ENCODE measurements at regions not wholly inside any gene's neighbourhood (a gene's known extent, or its start where the extent isn't known, plus 50 kb on each side); places are given as distances from the start of the nearest gene placed in this dataset.
"Not testable (repeated sequence)": the region's sequence is repeated elsewhere in the genome, so short reads cannot be mapped to it uniquely, and the experiment has no call there.

- no peak overlapping the region for H3K27ac ChIP-seq (ENCODE audit: poor library complexity, severe bottlenecking)
- H3K27me3 ChIP-seq (ENCODE audit: insufficient read depth, poor library complexity, severe bottlenecking), result no peaks in the 10 kb centered on the region
- no peak overlapping the region for H3K4me3 ChIP-seq (ENCODE audit: severe bottlenecking)
- H3K36me3 ChIP-seq (ENCODE audit: low read depth), result no peaks in the 10 kb centered on the region
- peak; percentile 36; the same call in 1 of the 3 replicates for ATAC-seq (ENCODE audit: low read depth)
- H3K9me3 ChIP-seq (ENCODE audit: severe bottlenecking), result no peaks in the 10 kb centered on the region
- H3K4me1 ChIP-seq (ENCODE audit: insufficient read depth, poor library complexity, severe bottlenecking), result peaks cover 7% of the 10 kb centered on the region
- TF ChIP-seq CTCF (IDR thresholded peaks at IDR 0.05; ENCODE audit: poor library complexity, severe bottlenecking), result no peak
- DNase-seq (ENCODE audit: low spot score), result no peak
These were observed 218.5 kb upstream of the ANKRD50 start for GRCh38 chr4:124931050-124931449.

DNA sequence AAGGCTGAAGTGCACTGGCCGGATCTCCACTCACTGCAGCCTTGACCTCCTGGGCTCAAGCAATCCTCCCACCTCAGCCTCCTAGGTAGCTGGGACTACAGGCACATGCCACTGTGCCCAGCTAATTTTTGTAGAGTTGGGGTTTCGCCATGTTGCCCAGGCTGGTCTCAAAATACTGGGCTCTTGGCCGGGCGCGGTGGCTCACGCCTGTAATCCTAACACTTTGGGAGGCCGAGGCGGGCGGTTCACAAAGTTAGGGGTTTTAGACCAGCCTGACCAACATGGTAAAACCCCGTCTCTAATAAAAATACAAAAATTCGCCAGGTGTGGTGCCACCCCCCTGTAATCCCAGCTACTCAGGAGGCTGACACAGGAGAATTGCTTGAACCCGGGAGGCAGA is 210.2 kb upstream of the ANKRD50 start:
- ATAC-seq (ENCODE audit: low read depth), result not testable (repeated sequence)

GRCh38 chr4:124918559-124919122 is 206.1 kb upstream of the ANKRD50 start:
- TF ChIP-seq CTCF (IDR thresholded peaks at IDR 0.05; ENCODE audit: poor library complexity, severe bottlenecking), result no peak
- no peak overlapping the region for H3K27ac ChIP-seq (ENCODE audit: poor library complexity, severe bottlenecking)
- H3K9me3 ChIP-seq (ENCODE audit: severe bottlenecking), result peaks cover 5% of the 10 kb centered on the region
- H3K4me3 ChIP-seq (ENCODE audit: severe bottlenecking), result no peak overlapping the region
- ATAC-seq (ENCODE audit: low read depth), result no peak
- no peaks in the 10 kb centered on the region for H3K27me3 ChIP-seq (ENCODE audit: insufficient read depth, poor library complexity, severe bottlenecking)
- no peak for DNase-seq (ENCODE audit: low spot score)
- no peaks in the 10 kb centered on the region for H3K4me1 ChIP-seq (ENCODE audit: insufficient read depth, poor library complexity, severe bottlenecking)
- no peaks in the 10 kb centered on the region for H3K36me3 ChIP-seq (ENCODE audit: low read depth)

More for the DNA sequence above, 210.2 kb upstream of the ANKRD50 start:
- not testable (repeated sequence) for H3K27me3 ChIP-seq (ENCODE audit: insufficient read depth, poor library complexity, severe bottlenecking); H3K4me1 ChIP-seq (ENCODE audit: insufficient read depth, poor library complexity, severe bottlenecking); H3K27ac ChIP-seq (ENCODE audit: poor library complexity, severe bottlenecking); H3K9me3 ChIP-seq (ENCODE audit: severe bottlenecking); DNase-seq (ENCODE audit: low spot score); H3K36me3 ChIP-seq (ENCODE audit: low read depth); H3K4me3 ChIP-seq (ENCODE audit: severe bottlenecking)

DNA sequence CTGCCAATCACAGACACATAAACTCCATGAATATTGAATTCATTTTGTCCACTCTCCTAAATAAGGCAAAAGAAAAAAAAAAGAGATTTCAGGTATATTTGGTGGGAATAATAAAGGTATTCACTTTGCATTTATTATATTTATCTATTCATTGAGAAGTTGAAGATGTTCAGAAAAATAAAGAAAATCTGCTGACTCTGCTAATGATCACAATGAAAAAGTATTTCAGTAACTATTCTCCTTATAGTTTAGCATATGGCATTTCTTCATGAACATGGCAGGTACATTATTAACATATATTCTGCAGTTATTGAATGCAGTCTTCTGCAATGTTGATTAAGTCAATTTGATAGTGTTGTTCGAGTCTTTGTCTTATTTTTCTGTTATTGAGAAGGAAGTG is 202.5 kb upstream of the ANKRD50 start:
- DNase-seq (ENCODE audit: low spot score) (no peak), ATAC-seq (ENCODE audit: low read depth) (no peak)
- Histone ChIP-seq H3K4me3 (ENCODE audit: severe bottlenecking) (no peak overlapping the region), H3K27ac (ENCODE audit: poor library complexity, severe bottlenecking) (no peak overlapping the region), H3K36me3 (ENCODE audit: low read depth) (no peaks in the 10 kb centered on the region), H3K9me3 (ENCODE audit: severe bottlenecking) (peaks cover 16% of the 10 kb centered on the region), H3K4me1 (ENCODE audit: insufficient read depth, poor library complexity, severe bottlenecking) (no peaks in the 10 kb centered on the region), H3K27me3 (ENCODE audit: insufficient read depth, poor library complexity, severe bottlenecking) (no peaks in the 10 kb centered on the region)
- TF ChIP-seq CTCF (IDR thresholded peaks at IDR 0.05; ENCODE audit: poor library complexity, severe bottlenecking), result no peak

DNA sequence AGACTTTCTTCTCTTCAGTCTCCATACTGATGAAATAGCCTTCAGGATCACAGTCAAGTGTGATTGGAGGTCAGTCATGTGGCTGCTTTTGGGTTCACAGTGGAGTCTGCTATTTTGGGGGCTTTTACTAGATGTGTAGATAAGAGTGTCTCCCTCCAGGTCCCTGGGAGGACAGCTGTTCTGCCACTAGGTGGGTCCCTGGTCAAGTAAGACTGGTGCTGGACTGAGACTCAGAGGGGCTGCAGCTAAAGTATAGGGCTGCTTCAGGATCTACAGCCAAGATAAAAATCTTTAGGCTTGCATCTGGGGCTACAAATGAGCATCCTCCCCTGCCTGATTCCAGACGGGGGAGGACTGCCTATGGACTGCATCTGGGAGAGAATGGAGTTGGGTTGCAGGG is 200.7 kb upstream of the ANKRD50 start:
- Histone ChIP-seq H3K4me3 (ENCODE audit: severe bottlenecking) (no peak overlapping the region), H3K27ac (ENCODE audit: poor library complexity, severe bottlenecking) (no peak overlapping the region), H3K9me3 (ENCODE audit: severe bottlenecking) (peaks cover 16% of the 10 kb centered on the region), H3K4me1 (ENCODE audit: insufficient read depth, poor library complexity, severe bottlenecking) (no peaks in the 10 kb centered on the region), H3K27me3 (ENCODE audit: insufficient read depth, poor library complexity, severe bottlenecking) (no peaks in the 10 kb centered on the region), H3K36me3 (ENCODE audit: low read depth) (no peaks in the 10 kb centered on the region)
- DNase-seq (ENCODE audit: low spot score), result no peak
- no peak for ATAC-seq (ENCODE audit: low read depth)
- TF ChIP-seq CTCF (IDR thresholded peaks at IDR 0.05; ENCODE audit: poor library complexity, severe bottlenecking), result no peak

Measured in RWPE2 (cell line).